K562 (cell line): ENCODE measurements at regions not wholly inside any gene's neighbourhood (a gene's known extent, or its start where the extent isn't known, plus 50 kb on each side); places are given as distances from the start of the nearest gene placed in this dataset.

ENCODE experiments used
- ATAC-seq: fragments of 200-7000 bp; cut with Tn5 transposase; 3 replicates; pipeline ENCODE4 v1.9.1; 2020; ENCODE audit warnings: moderate library complexity
- BruUV-seq: library from RNA; stranded (reverse); fragments of 400-500 nt; replicated peaks from 2 replicates; lab custom pipeline; 2021; lab: Mats Ljungman, UMichigan
- CTCF ChIA-PET: fragments of 300-600 bp; formaldehyde crosslinking; extraction: SDS; loops from one replicate; lab custom pipeline; 2021; ENCODE audit warnings: low intra/inter-chr PET ratio; lab: Yijun Ruan, JAX
- POLR2A ChIA-PET: fragments of 300-600, 350-650 bp; sonication (Branson Sonifier 250); formaldehyde crosslinking; extraction: SDS; loops from one replicate; lab custom pipeline; 2021; ENCODE audit warnings: antibody characterized with exemption, inconsistent platforms; lab: Yijun Ruan, JAX
- DNase-seq, 4 experiments: peaks; one replicate each; pipeline versions ENCODE4 v3.0.0 to v3.0.0-alpha.2; 2011 to 2018; ENCODE audit warnings: low spot score in 3 of 4, mixed read lengths in 3 of 4; ENCODE audit errors: extremely low read depth in 1 of 4
- FAIRE-seq: peaks from 2 replicates; lab custom pipeline; 2011; peaks lifted over from hg19 to GRCh38; lab: Jason Lieb, UNC
- H2AFZ ChIP-seq: 2 replicates; pipeline ENCODE4 v1.6.0; 2011; ENCODE audit warnings: low read depth, low read length, control low read depth, inconsistent platforms
- H3K27ac ChIP-seq: fragments of 200-600 bp; 3 replicates; pipeline ENCODE4 v1.8.0; 2011; ENCODE audit warnings: low read depth, mild to moderate bottlenecking, control low read depth, inconsistent platforms, low read length, moderate library complexity, mixed read lengths; ENCODE audit errors: extremely low read depth
- H3K27me3 ChIP-seq, 2 experiments: fragments of 300-600 bp in 1 of 2; 2 replicates in 1 of 2; 3 replicates in 1 of 2; pipeline versions ENCODE4 v1.6.0 to v1.8.0; 2011; ENCODE audit warnings: inconsistent platforms in 2 of 2, low read length in 2 of 2, mild to moderate bottlenecking in 1 of 2, mixed read lengths in 1 of 2, moderate library complexity in 1 of 2; ENCODE audit not compliant: control insufficient read depth in 2 of 2, insufficient read depth in 2 of 2
- H3K36me3 ChIP-seq: fragments of 300-600 bp; 3 replicates; pipeline ENCODE4 v1.8.0; 2011; ENCODE audit warnings: mild to moderate bottlenecking, low read length, inconsistent platforms; ENCODE audit not compliant: control insufficient read depth, insufficient read depth
- H3K4me1 ChIP-seq, 2 experiments: fragments of 200-600 bp in 1 of 2; replicated peaks in 1 of 2; 2 replicates in 1 of 2; 3 replicates in 1 of 2; pipeline versions ENCODE4 v1.5.1 to v1.8.0; 2011; ENCODE audit warnings: inconsistent platforms in 2 of 2, low read length in 2 of 2, mild to moderate bottlenecking in 1 of 2, mixed read lengths in 1 of 2, moderate library complexity in 1 of 2; ENCODE audit not compliant: control insufficient read depth in 2 of 2, insufficient read depth in 2 of 2
- H3K4me2 ChIP-seq: 2 replicates; pipeline ENCODE4 v1.6.1; 2011; ENCODE audit warnings: low read length, control low read depth, inconsistent platforms, mixed read lengths; ENCODE audit not compliant: insufficient read depth
- H3K4me3 ChIP-seq: fragments of 200-600 bp; sonication (generic), shearing (Covaris generic); 2 replicates; pipeline ENCODE4 v1.5.1; 2016; ENCODE audit warnings: control low read depth, inconsistent platforms
- H3K79me2 ChIP-seq: fragments of 200-600 bp; 3 replicates; pipeline ENCODE4 v1.8.0; 2011; ENCODE audit warnings: low read length, inconsistent platforms; ENCODE audit not compliant: control insufficient read depth, insufficient read depth
- H3K9ac ChIP-seq, 2 experiments: 2 replicates each; pipeline versions ENCODE4 v1.6.0 to v1.6.1; 2011; ENCODE audit warnings: low read depth in 2 of 2, low read length in 2 of 2, control low read depth in 1 of 2, inconsistent platforms in 1 of 2, mild to moderate bottlenecking in 1 of 2, mixed read lengths in 1 of 2; ENCODE audit not compliant: insufficient read depth in 1 of 2
- H3K9me1 ChIP-seq: one replicate; pipeline ENCODE4 v1.6.0; 2011; ENCODE audit warnings: inconsistent platforms, mild to moderate bottlenecking, low read length, moderate library complexity; ENCODE audit not compliant: control insufficient read depth, insufficient read depth
- H3K9me3 ChIP-seq: replicated peaks from 2 replicates; pipeline ENCODE4 v1.5.1; 2011; ENCODE audit warnings: low read depth, low read length, inconsistent platforms; ENCODE audit not compliant: control insufficient read depth, insufficient read depth
- H4K20me1 ChIP-seq: replicated peaks from 2 replicates; pipeline ENCODE4 v1.6.1; 2011; ENCODE audit warnings: low read length, inconsistent platforms, mixed read lengths; ENCODE audit not compliant: control insufficient read depth, insufficient read depth
- NFE2 ChIP-seq: IDR thresholded peaks from 2 replicates; pipeline ENCODE4 v1.6.1; 2014; ENCODE audit warnings: antibody characterized with exemption, low read depth
- RBM34 ChIP-seq: fragments of 200-400 bp; formaldehyde crosslinking; IDR thresholded peaks from 2 replicates; pipeline ENCODE4 v1.6.1; 2018; ENCODE audit warnings: low read length, borderline replicate concordance; ENCODE audit not compliant: insufficient read depth
- ZNF12 ChIP-seq: sonication (generic); formaldehyde crosslinking; IDR thresholded peaks from 2 replicates; pipeline ENCODE4 v1.4.0; 2020; ENCODE audit warnings: mild to moderate bottlenecking, missing genetic modification reagents
- WGBS: fragments of 100-300 bp; shearing (Covaris generic); methylation state at CpG from one replicate; pipeline ENCODE4 v1.1.6; 2016; ENCODE audit warnings: low coverage, mixed read lengths; ENCODE audit not compliant: insufficient coverage; ENCODE audit errors: missing lambda C conversion rate; 5-methylcytosine and 5-hydroxymethylcytosine counted together
- in situ Hi-C: fragments of 300-500 bp; cut with MboI; formaldehyde crosslinking; loops from 4 replicates; pipeline ENCODE4 v1.15.0; 2018; ENCODE audit warnings: inconsistent platforms, mixed read lengths
- intact Hi-C: fragments of 100-400 bp; cut with micrococcal nuclease; formaldehyde crosslinking; loops from 2 replicates; pipeline ENCODE4 v1.14.2; 2022
- TF ChIP-seq, protein P1 (sequence below): sonication (generic); formaldehyde crosslinking; IDR thresholded peaks from 2 replicates; pipeline ENCODE4 v1.8.1; 2023; ENCODE audit warnings: missing genetic modification reagents, mild to moderate bottlenecking, borderline replicate concordance
- TF ChIP-seq, protein P2 (sequence below): fragments of 450-650 bp; formaldehyde crosslinking; IDR thresholded peaks from 2 replicates; pipeline ENCODE4 v1.4.0; 2020; ENCODE audit warnings: mild to moderate bottlenecking, moderate library complexity
- TF ChIP-seq, protein P3 (sequence below): fragments of 250-450 bp; sonication (Bioruptor Pico); IDR thresholded peaks from 2 replicates; pipeline ENCODE4 v1.9.0; 2021; ENCODE audit warnings: mild to moderate bottlenecking, inconsistent platforms

DNA sequence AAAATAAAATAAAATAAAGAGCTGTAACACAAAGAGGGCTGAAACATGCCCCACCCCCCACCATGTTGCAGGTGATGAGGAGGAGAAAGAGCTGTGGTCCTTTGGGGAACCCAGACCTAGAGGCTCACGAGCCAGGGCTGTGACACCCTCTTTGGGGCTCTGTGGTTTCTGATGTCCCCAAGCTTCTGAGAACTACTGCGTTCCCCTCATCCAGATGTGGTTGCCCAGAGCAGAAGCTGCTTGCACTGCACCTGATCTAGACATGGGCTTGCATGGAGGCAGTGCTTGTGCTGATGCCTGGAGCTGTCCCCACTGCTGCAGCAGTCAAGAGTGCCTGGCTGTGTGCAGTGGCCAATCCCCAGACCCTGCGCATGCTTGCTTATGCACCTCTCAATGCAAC is 687.9 kb upstream of the ACVR2A start (continued):
- TF ChIP-seq, protein P1, sequence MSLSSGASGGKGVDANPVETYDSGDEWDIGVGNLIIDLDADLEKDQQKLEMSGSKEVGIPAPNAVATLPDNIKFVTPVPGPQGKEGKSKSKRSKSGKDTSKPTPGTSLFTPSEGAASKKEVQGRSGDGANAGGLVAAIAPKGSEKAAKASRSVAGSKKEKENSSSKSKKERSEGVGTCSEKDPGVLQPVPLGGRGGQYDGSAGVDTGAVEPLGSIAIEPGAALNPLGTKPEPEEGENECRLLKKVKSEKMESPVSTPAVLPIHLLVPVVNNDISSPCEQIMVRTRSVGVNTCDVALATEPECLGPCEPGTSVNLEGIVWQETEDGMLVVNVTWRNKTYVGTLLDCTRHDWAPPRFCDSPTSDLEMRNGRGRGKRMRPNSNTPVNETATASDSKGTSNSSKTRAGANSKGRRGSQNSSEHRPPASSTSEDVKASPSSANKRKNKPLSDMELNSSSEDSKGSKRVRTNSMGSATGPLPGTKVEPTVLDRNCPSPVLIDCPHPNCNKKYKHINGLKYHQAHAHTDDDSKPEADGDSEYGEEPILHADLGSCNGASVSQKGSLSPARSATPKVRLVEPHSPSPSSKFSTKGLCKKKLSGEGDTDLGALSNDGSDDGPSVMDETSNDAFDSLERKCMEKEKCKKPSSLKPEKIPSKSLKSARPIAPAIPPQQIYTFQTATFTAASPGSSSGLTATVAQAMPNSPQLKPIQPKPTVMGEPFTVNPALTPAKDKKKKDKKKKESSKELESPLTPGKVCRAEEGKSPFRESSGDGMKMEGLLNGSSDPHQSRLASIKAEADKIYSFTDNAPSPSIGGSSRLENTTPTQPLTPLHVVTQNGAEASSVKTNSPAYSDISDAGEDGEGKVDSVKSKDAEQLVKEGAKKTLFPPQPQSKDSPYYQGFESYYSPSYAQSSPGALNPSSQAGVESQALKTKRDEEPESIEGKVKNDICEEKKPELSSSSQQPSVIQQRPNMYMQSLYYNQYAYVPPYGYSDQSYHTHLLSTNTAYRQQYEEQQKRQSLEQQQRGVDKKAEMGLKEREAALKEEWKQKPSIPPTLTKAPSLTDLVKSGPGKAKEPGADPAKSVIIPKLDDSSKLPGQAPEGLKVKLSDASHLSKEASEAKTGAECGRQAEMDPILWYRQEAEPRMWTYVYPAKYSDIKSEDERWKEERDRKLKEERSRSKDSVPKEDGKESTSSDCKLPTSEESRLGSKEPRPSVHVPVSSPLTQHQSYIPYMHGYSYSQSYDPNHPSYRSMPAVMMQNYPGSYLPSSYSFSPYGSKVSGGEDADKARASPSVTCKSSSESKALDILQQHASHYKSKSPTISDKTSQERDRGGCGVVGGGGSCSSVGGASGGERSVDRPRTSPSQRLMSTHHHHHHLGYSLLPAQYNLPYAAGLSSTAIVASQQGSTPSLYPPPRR = no peak
- no peak for TF ChIP-seq RBM34
- TF ChIP-seq, protein P2, sequence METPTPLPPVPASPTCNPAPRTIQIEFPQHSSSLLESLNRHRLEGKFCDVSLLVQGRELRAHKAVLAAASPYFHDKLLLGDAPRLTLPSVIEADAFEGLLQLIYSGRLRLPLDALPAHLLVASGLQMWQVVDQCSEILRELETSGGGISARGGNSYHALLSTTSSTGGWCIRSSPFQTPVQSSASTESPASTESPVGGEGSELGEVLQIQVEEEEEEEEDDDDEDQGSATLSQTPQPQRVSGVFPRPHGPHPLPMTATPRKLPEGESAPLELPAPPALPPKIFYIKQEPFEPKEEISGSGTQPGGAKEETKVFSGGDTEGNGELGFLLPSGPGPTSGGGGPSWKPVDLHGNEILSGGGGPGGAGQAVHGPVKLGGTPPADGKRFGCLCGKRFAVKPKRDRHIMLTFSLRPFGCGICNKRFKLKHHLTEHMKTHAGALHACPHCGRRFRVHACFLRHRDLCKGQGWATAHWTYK (CRISPR knock-in tag) = no peak

DNA sequence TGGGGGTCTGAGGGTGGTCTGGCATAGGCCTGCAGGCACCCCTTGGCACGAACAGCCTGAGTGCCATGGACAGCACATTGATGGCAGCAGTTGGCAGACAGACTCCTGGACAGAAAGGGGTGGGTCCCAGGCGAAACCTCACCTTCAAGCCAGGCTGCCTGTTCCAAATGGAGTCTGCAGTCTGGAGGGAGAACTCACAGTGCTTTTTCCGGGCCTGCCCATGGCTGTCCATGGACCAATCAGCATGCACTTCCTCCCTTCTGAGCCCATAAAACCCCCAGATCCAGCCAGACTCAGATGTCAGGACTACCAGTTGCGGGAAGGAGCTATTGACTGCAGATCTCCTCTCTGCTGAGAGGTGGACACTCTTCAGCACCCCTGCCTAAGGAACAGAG is 694.6 kb upstream of the ACVR2A start:
- ChIA-PET POLR2A (no interaction called here), CTCF (no interaction called here)
- Histone ChIP-seq H3K36me3 (no peaks in the 10 kb centered on the region), H3K27ac (no peak overlapping the region), H3K9ac (no peak overlapping the region), H4K20me1 (no peaks in the 10 kb centered on the region), H2AFZ (no peak overlapping the region), H3K4me1 (no peaks in the 10 kb centered on the region), H3K4me3 (no peak overlapping the region), H3K79me2 (no peaks in the 10 kb centered on the region), H3K4me2 (no peak overlapping the region), H3K9me3 (no peaks in the 10 kb centered on the region), H3K27me3 (no peaks in the 10 kb centered on the region), H3K9me1 (no peaks in the 10 kb centered on the region)
- in situ Hi-C loops (no loop called here), intact Hi-C loops (no loop called here)
- TF ChIP-seq ZNF12 (CRISPR knock-in tag) (no peak), NFE2 (no peak)
- TF ChIP-seq, protein P3, sequence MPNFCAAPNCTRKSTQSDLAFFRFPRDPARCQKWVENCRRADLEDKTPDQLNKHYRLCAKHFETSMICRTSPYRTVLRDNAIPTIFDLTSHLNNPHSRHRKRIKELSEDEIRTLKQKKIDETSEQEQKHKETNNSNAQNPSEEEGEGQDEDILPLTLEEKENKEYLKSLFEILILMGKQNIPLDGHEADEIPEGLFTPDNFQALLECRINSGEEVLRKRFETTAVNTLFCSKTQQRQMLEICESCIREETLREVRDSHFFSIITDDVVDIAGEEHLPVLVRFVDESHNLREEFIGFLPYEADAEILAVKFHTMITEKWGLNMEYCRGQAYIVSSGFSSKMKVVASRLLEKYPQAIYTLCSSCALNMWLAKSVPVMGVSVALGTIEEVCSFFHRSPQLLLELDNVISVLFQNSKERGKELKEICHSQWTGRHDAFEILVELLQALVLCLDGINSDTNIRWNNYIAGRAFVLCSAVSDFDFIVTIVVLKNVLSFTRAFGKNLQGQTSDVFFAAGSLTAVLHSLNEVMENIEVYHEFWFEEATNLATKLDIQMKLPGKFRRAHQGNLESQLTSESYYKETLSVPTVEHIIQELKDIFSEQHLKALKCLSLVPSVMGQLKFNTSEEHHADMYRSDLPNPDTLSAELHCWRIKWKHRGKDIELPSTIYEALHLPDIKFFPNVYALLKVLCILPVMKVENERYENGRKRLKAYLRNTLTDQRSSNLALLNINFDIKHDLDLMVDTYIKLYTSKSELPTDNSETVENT = no peak
- FAIRE-seq (no peak), ATAC-seq (no peak), DNase-seq (no peak)
- BruUV-seq = no TSS peak
- WGBS = 0% methylated on average over 3 of the region's 4 CpGs
